WTC11 (cell line): ENCODE measurements at regions not wholly inside any gene's neighbourhood (a gene's known extent, or its start where the extent isn't known, plus 50 kb on each side); places are given as distances from the start of the nearest gene placed in this dataset.

ENCODE experiments used
- ATAC-seq: fragments of 200-7000 bp; cut with Tn5 transposase; 2 replicates; pipeline ENCODE4 v1.10.0; 2021; ENCODE audit warnings: mild to moderate bottlenecking, moderate library complexity
- CTCF ChIA-PET: fragments of 300-600 bp; sonication (Branson Sonifier 250); formaldehyde crosslinking; loops from one replicate; lab custom pipeline; 2021; ENCODE audit warnings: antibody characterized with exemption; lab: Charles Lee
- POLR2A ChIA-PET: fragments of 350-600 bp; sonication (Branson Sonifier 250); formaldehyde crosslinking; loops from one replicate; lab custom pipeline; 2021; ENCODE audit warnings: antibody characterized with exemption; lab: Charles Lee
- DNase-seq: peaks from one replicate; pipeline ENCODE4 v3.0.0; 2021; ENCODE audit warnings: low spot score
- H3K27ac Mint-ChIP-seq: 2 replicates; pipeline ENCODE4 v1.8.0; 2021; ENCODE audit warnings: mixed read lengths
- H3K27me3 Mint-ChIP-seq: 2 replicates; pipeline ENCODE4 v1.8.0; 2021; ENCODE audit warnings: low read depth, mild to moderate bottlenecking, moderate library complexity, mixed read lengths
- H3K36me3 Mint-ChIP-seq: 2 replicates; pipeline ENCODE4 v1.8.0; 2021; ENCODE audit warnings: mixed read lengths
- H3K4me1 Mint-ChIP-seq: 2 replicates; pipeline ENCODE4 v1.8.0; 2022; ENCODE audit warnings: mixed read lengths
- H3K4me3 Mint-ChIP-seq: 2 replicates; pipeline ENCODE4 v1.8.0; 2021; ENCODE audit warnings: mild to moderate bottlenecking, moderate library complexity, mixed read lengths
- H3K9me3 Mint-ChIP-seq: 2 replicates; pipeline ENCODE4 v1.8.0; 2021; ENCODE audit warnings: mixed read lengths
- AFF4 ChIP-seq: sonication (generic); formaldehyde crosslinking; IDR thresholded peaks from 2 replicates; pipeline ENCODE4 v1.8.1; 2023; ENCODE audit warnings: mild to moderate bottlenecking, missing genetic modification reagents, borderline replicate concordance
- ATF2 ChIP-seq: sonication (generic); formaldehyde crosslinking; IDR thresholded peaks from 2 replicates; pipeline ENCODE4 v1.8.1; 2022; ENCODE audit warnings: low read depth, missing genetic modification reagents, borderline replicate concordance
- CREM ChIP-seq: sonication (generic); formaldehyde crosslinking; IDR thresholded peaks from 2 replicates; pipeline ENCODE4 v1.8.1; 2022; ENCODE audit warnings: mild to moderate bottlenecking, missing genetic modification reagents, moderate library complexity
- NFYB ChIP-seq: sonication (generic); formaldehyde crosslinking; conservative IDR thresholded peaks from 2 replicates; pipeline ENCODE4 v1.8.0; 2022; ENCODE audit warnings: low read depth, missing genetic modification reagents
- NR1H2 ChIP-seq: sonication (generic); formaldehyde crosslinking; IDR thresholded peaks from 2 replicates; pipeline ENCODE4 v1.9.0; 2021; ENCODE audit warnings: mild to moderate bottlenecking, moderate library complexity, missing genetic modification reagents
- NR2C2 ChIP-seq: sonication (generic); formaldehyde crosslinking; IDR thresholded peaks from 2 replicates; pipeline ENCODE4 v1.8.0; 2022; ENCODE audit warnings: mild to moderate bottlenecking, missing genetic modification reagents
- NR3C1 ChIP-seq: sonication (generic); formaldehyde crosslinking; conservative IDR thresholded peaks from 2 replicates; pipeline ENCODE4 v1.8.1; 2023; ENCODE audit warnings: low read depth, mild to moderate bottlenecking, missing genetic modification reagents
- PRRX2 ChIP-seq: fragments of 250-450 bp; sonication (Bioruptor Pico); IDR thresholded peaks from 2 replicates; pipeline ENCODE4 v1.8.0; 2021; ENCODE audit warnings: mild to moderate bottlenecking
- ZBTB43 ChIP-seq: sonication (generic); formaldehyde crosslinking; IDR thresholded peaks from 2 replicates; pipeline ENCODE4 v1.8.1; 2023; ENCODE audit warnings: mild to moderate bottlenecking, missing genetic modification reagents
- ZSCAN18 ChIP-seq: fragments of 250-450 bp; sonication (Bioruptor Pico); IDR thresholded peaks from 2 replicates; pipeline ENCODE4 v2.1.2; 2022; ENCODE audit warnings: mild to moderate bottlenecking, moderate library complexity
- TF ChIP-seq, protein P1 (sequence below): sonication (generic); formaldehyde crosslinking; IDR thresholded peaks from 2 replicates; pipeline ENCODE4 v1.8.1; 2022; ENCODE audit warnings: missing genetic modification reagents, borderline replicate concordance

- H3K36me3 Mint-ChIP-seq, result no peaks in the 10 kb centered on the region
- DNase-seq, result no peak
- H3K9me3 Mint-ChIP-seq, result no peaks in the 10 kb centered on the region
- no peak overlapping the region for H3K27ac Mint-ChIP-seq
- no peak for TF ChIP-seq AFF4 (CRISPR knock-in tag)
- TF ChIP-seq NFYB (CRISPR knock-in tag), result no peak
- TF ChIP-seq ZSCAN18 (CRISPR knock-in tag), result no peak
- no peak for TF ChIP-seq NR3C1 (CRISPR knock-in tag)
- TF ChIP-seq NR2C2 (CRISPR knock-in tag), result no peak
- no peak for TF ChIP-seq CREM (CRISPR knock-in tag)
- TF ChIP-seq ZBTB43 (CRISPR knock-in tag), result no peak
- no peak for TF ChIP-seq NR1H2
- no peak for TF ChIP-seq ATF2 (CRISPR knock-in tag)
- TF ChIP-seq, all 79 proteins: peak for 0
- no peak for ATAC-seq
- Mint-ChIP-seq H3K27me3 (no peaks in the 10 kb centered on the region), H3K4me3 (no peak overlapping the region), H3K4me1 (peaks cover 5% of the 10 kb centered on the region)
- CTCF ChIA-PET, result interaction anchor here (0.5 kb wide), 1 partner anchor 1014 kb away, joined by 3 read pairs; no protein-coding TSS in a partner anchor
- POLR2A ChIA-PET, result no interaction called here
Observed at GRCh38 chr15:70491641-70492040, 271.7 kb downstream of the UACA start.

DNA sequence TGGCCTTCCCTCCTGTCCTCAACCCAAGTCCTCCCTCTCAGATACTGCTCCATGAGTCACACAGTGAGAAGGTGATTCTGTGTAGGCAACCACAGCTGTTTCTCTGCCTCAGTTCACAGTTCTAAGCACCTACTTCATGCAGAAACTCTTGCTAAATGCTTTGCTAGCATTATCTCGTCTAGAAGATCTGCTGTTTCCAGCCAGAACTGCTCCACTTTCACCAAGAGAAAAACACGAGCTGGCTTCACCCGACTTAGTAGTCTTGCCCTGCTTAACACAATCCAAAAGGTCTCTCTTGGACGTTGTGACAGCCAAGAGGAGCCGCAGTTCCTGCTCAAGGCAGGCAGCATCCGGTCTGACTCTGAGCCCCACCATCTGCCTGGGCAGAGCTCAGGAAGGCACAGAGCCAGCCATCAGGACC is 272.1 kb downstream of the UACA start:
- Mint-ChIP-seq H3K4me3 (no peak overlapping the region), H3K27ac (no peak overlapping the region), H3K36me3 (no peaks in the 10 kb centered on the region), H3K4me1 (peaks cover 5% of the 10 kb centered on the region), H3K27me3 (no peaks in the 10 kb centered on the region), H3K9me3 (no peaks in the 10 kb centered on the region)
- no peak for TF ChIP-seq PRRX2
- TF ChIP-seq CREM (CRISPR knock-in tag), result no peak
- CTCF ChIA-PET, result interaction anchor here (0.5 kb wide), 1 partner anchor 1014 kb away, joined by 3 read pairs; no protein-coding TSS in a partner anchor
- POLR2A ChIA-PET, result no interaction called here
- DNase-seq, result no peak
- ATAC-seq, result no peak

GRCh38 chr15:70490838-70491155 is 272.6 kb downstream of the UACA start:
- DNase-seq (no peak), ATAC-seq (no peak)
- POLR2A ChIA-PET, result no interaction called here
- Mint-ChIP-seq H3K36me3 (no peaks in the 10 kb centered on the region), H3K27me3 (no peaks in the 10 kb centered on the region), H3K27ac (no peak overlapping the region), H3K4me3 (no peak overlapping the region), H3K9me3 (no peaks in the 10 kb centered on the region), H3K4me1 (peaks cover 5% of the 10 kb centered on the region)
- CTCF ChIA-PET, result interaction anchor here (1.1 kb wide), 1 partner anchor 95 kb away, joined by 3 read pairs; no protein-coding TSS in a partner anchor
- TF ChIP-seq, protein P1, sequence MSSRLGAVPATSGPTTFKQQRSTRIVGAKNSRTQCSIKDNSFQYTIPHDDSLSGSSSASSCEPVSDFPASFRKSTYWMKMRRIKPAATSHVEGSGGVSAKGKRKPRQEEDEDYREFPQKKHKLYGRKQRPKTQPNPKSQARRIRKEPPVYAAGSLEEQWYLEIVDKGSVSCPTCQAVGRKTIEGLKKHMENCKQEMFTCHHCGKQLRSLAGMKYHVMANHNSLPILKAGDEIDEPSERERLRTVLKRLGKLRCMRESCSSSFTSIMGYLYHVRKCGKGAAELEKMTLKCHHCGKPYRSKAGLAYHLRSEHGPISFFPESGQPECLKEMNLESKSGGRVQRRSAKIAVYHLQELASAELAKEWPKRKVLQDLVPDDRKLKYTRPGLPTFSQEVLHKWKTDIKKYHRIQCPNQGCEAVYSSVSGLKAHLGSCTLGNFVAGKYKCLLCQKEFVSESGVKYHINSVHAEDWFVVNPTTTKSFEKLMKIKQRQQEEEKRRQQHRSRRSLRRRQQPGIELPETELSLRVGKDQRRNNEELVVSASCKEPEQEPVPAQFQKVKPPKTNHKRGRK (CRISPR knock-in tag), result no peak
